SK-N-SH (cell line): ENCODE measurements at regions not wholly inside any gene's neighbourhood (a gene's known extent, or its start where the extent isn't known, plus 50 kb on each side); places are given as distances from the start of the nearest gene placed in this dataset.

ENCODE experiments used
- EP300 ChIP-seq, 2 experiments: IDR thresholded peaks; 2 replicates each; pipeline versions ENCODE4 v1.4.0 to v1.6.1; 2012; ENCODE audit warnings: borderline replicate concordance in 1 of 2, low read depth in 1 of 2, low read length in 1 of 2
- GABPA ChIP-seq: IDR thresholded peaks from 2 replicates; pipeline ENCODE4 v1.4.0; 2012; ENCODE audit warnings: low read depth, mild to moderate bottlenecking
- MEF2A ChIP-seq: IDR thresholded peaks from 2 replicates; pipeline ENCODE4 v1.4.0; 2012; ENCODE audit warnings: low read depth, borderline replicate concordance
- NRF1 ChIP-seq: IDR thresholded peaks from 2 replicates; pipeline ENCODE4 v1.6.1; 2012; ENCODE audit warnings: low read depth, mild to moderate bottlenecking, low read length
- POLR2AphosphoS5 ChIP-seq: IDR thresholded peaks from 2 replicates; pipeline ENCODE4 v1.6.1; 2012; ENCODE audit warnings: low read depth, low read length
- RCOR1 ChIP-seq: fragments of 150-350 bp; IDR thresholded peaks from 2 replicates; pipeline ENCODE4 v1.6.1; 2017; ENCODE audit warnings: antibody characterized with exemption, low read length
- RXRA ChIP-seq: IDR thresholded peaks from 2 replicates; pipeline ENCODE4 v1.4.0; 2012; ENCODE audit warnings: low read depth, mild to moderate bottlenecking, borderline replicate concordance
- SIN3A ChIP-seq: IDR thresholded peaks from 2 replicates; pipeline ENCODE4 v1.6.1; 2012; ENCODE audit warnings: low read depth, mild to moderate bottlenecking, low read length, moderate library complexity, borderline replicate concordance
- TAF1 ChIP-seq: IDR thresholded peaks from 2 replicates; pipeline ENCODE4 v1.6.1; 2012; ENCODE audit warnings: low read depth, mild to moderate bottlenecking, low read length, moderate library complexity, borderline replicate concordance
- TEAD4 ChIP-seq: IDR thresholded peaks from 2 replicates; pipeline ENCODE4 v1.4.0; 2012; ENCODE audit warnings: mild to moderate bottlenecking, borderline replicate concordance; ENCODE audit not compliant: insufficient read depth
- TF ChIP-seq, protein P1 (sequence below): IDR thresholded peaks from 2 replicates; pipeline ENCODE4 v1.4.0; 2012; ENCODE audit warnings: low read depth, borderline replicate concordance
- TF ChIP-seq, protein P2 (sequence below): fragments of 200-600 bp; sonication (generic); IDR thresholded peaks from 2 replicates; pipeline ENCODE4 v1.6.1; 2017; ENCODE audit warnings: antibody characterized with exemption, mild to moderate bottlenecking, moderate library complexity
- TF ChIP-seq, protein P3 (sequence below): IDR thresholded peaks from 2 replicates; pipeline ENCODE4 v1.4.0; 2012; ENCODE audit warnings: low read depth
- TF ChIP-seq, protein P4 (sequence below): IDR thresholded peaks from 2 replicates; pipeline ENCODE4 v1.6.1; 2012; ENCODE audit warnings: mild to moderate bottlenecking, low read depth, low read length, moderate library complexity

DNA sequence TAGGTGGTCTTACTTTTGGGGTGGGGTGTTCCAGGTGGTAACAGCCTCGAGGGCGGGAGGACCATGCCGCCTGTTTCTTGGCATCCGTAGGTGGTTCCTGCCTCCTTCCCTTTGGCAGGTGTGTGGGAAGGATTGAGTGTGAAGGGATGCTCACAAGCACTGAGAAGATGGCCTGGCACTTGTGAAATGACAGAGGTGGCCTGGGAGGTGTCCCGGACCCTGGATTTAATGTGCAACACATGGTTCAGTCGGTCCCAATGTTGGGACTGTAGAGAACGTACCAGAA, 165.8 kb upstream of the FOXF1 start:
- TF ChIP-seq, protein P1, sequence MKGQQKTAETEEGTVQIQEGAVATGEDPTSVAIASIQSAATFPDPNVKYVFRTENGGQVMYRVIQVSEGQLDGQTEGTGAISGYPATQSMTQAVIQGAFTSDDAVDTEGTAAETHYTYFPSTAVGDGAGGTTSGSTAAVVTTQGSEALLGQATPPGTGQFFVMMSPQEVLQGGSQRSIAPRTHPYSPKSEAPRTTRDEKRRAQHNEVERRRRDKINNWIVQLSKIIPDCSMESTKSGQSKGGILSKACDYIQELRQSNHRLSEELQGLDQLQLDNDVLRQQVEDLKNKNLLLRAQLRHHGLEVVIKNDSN, result no peak
- TF ChIP-seq RXRA (no peak), RCOR1 (no peak), POLR2AphosphoS5 (no peak), MEF2A (no peak), GABPA (no peak), TEAD4 (no peak), EP300 (IDR thresholded peaks at IDR 0.05; ENCODE audit: borderline replicate concordance in 1 of 2, low read depth in 1 of 2, low read length in 1 of 2) (no peak), TAF1 (no peak), SIN3A (no peak), NRF1 (no peak)
- TF ChIP-seq, protein P2, sequence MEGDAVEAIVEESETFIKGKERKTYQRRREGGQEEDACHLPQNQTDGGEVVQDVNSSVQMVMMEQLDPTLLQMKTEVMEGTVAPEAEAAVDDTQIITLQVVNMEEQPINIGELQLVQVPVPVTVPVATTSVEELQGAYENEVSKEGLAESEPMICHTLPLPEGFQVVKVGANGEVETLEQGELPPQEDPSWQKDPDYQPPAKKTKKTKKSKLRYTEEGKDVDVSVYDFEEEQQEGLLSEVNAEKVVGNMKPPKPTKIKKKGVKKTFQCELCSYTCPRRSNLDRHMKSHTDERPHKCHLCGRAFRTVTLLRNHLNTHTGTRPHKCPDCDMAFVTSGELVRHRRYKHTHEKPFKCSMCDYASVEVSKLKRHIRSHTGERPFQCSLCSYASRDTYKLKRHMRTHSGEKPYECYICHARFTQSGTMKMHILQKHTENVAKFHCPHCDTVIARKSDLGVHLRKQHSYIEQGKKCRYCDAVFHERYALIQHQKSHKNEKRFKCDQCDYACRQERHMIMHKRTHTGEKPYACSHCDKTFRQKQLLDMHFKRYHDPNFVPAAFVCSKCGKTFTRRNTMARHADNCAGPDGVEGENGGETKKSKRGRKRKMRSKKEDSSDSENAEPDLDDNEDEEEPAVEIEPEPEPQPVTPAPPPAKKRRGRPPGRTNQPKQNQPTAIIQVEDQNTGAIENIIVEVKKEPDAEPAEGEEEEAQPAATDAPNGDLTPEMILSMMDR, result no peak
- TF ChIP-seq, protein P3, sequence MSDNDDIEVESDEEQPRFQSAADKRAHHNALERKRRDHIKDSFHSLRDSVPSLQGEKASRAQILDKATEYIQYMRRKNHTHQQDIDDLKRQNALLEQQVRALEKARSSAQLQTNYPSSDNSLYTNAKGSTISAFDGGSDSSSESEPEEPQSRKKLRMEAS, result no peak
- TF ChIP-seq, protein P4, sequence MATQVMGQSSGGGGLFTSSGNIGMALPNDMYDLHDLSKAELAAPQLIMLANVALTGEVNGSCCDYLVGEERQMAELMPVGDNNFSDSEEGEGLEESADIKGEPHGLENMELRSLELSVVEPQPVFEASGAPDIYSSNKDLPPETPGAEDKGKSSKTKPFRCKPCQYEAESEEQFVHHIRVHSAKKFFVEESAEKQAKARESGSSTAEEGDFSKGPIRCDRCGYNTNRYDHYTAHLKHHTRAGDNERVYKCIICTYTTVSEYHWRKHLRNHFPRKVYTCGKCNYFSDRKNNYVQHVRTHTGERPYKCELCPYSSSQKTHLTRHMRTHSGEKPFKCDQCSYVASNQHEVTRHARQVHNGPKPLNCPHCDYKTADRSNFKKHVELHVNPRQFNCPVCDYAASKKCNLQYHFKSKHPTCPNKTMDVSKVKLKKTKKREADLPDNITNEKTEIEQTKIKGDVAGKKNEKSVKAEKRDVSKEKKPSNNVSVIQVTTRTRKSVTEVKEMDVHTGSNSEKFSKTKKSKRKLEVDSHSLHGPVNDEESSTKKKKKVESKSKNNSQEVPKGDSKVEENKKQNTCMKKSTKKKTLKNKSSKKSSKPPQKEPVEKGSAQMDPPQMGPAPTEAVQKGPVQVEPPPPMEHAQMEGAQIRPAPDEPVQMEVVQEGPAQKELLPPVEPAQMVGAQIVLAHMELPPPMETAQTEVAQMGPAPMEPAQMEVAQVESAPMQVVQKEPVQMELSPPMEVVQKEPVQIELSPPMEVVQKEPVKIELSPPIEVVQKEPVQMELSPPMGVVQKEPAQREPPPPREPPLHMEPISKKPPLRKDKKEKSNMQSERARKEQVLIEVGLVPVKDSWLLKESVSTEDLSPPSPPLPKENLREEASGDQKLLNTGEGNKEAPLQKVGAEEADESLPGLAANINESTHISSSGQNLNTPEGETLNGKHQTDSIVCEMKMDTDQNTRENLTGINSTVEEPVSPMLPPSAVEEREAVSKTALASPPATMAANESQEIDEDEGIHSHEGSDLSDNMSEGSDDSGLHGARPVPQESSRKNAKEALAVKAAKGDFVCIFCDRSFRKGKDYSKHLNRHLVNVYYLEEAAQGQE, result no peak
